ENCODE measurements at regions not wholly inside any gene's neighbourhood (a gene's known extent, or its start where the extent isn't known, plus 50 kb on each side); places are given as distances from the start of the nearest gene placed in this dataset.

DNA sequence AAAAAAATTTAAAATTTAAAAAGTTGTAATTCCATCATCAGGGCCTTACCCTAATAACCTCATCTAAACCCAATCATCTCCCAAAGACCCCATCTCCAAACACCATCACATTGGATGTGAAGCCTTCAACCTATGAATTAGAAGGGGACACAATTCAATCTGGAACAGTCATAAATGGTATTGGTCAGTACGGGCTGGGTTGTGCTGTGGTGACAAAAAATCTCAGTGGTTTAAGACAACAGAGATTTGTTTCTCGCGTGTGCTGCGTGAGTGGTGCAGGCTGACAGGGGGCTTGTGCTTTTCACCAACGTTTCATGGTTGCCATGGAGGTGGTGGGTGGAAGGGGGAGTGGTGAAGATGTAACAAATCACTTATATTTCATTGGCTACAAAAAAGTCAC lies 174.5 kb downstream of the INHBB start:
- no peak overlapping the region for H2AFZ ChIP-seq (ENCODE audit: low read length)
- no peak for DNase-seq (ENCODE audit: low read depth in 1 of 2, low spot score in 2 of 2)

More for the DNA sequence above, 174.5 kb downstream of the INHBB start:
- no peaks in the 10 kb centered on the region for H3K9me3 ChIP-seq (ENCODE audit: insufficient read depth in 2 of 2, low read depth in 1 of 2, low read length in 1 of 2)
- H2BK20ac ChIP-seq (ENCODE audit: low read length): no peak overlapping the region
- H3K18ac ChIP-seq (ENCODE audit: extremely low read depth, low read length): no peak overlapping the region
- no peak overlapping the region for H4K8ac ChIP-seq (ENCODE audit: extremely low read depth, insufficient read depth, low read length)
- H3K4ac ChIP-seq (replicated peaks; ENCODE audit: insufficient read length, low read depth, low read length): no peak overlapping the region
- no peak overlapping the region for H2BK15ac ChIP-seq (ENCODE audit: low read length)
- ChIA-PET CTCF (ENCODE audit: partially characterized antibody) (interaction anchor here (0.7 to 6.5 kb wide), 26 partner anchors 10 to 539 kb away, joined by 3 to 91 read pairs (median 5); no protein-coding TSS in a partner anchor), POLR2A (ENCODE audit: partially characterized antibody) (no interaction called here)
- H4K5ac ChIP-seq (ENCODE audit: insufficient read length, low read depth, low read length): no peak overlapping the region
- H3K4me3 ChIP-seq (ENCODE audit: extremely low read depth in 1 of 4, insufficient read depth in 2 of 4, low read depth in 3 of 4, low read length in 4 of 4): no peak overlapping the region
- H2BK120ac ChIP-seq (replicated peaks; ENCODE audit: low read depth, low read length): no peak overlapping the region
- H2AK5ac ChIP-seq (ENCODE audit: low read depth, low read length): no peak overlapping the region
- TF ChIP-seq ZNF274 (IDR thresholded peaks at IDR 0.05; ENCODE audit: borderline replicate concordance, extremely low read depth, low read length) (no peak), BRCA1 (IDR thresholded peaks at IDR 0.05; ENCODE audit: low read depth, low read length) (no peak), SUZ12 (IDR thresholded peaks at IDR 0.05; ENCODE audit: low read length) (no peak), CBX8 (IDR thresholded peaks at IDR 0.05; ENCODE audit: borderline replicate concordance, low read depth, low read length) (no peak)
- no peaks in the 10 kb centered on the region; the same call in 1 of the 2 replicates for H3K23me2 ChIP-seq (ENCODE audit: low read depth, low read length)
- H3K9ac ChIP-seq (replicated peaks in 1 of 4; ENCODE audit: extremely low read depth in 1 of 4, low read depth in 3 of 4, low read length in 3 of 4): no peak overlapping the region
- no peaks in the 10 kb centered on the region; the same call in 1 of the 2 replicates for H3K79me1 ChIP-seq (ENCODE audit: low read depth, low read length)
- H4K91ac ChIP-seq (replicated peaks; ENCODE audit: insufficient read length, low read length): no peak overlapping the region
- peaks cover 0 to 8% (median 4%) of the 10 kb centered on the region in 4 experiments; a peak in 4 of 7 replicates for H3K27me3 ChIP-seq (replicated peaks in 1 of 4; ENCODE audit: control insufficient read depth in 3 of 4, extremely low read depth in 1 of 4, insufficient read depth in 3 of 4, low read length in 3 of 4)
- no peak for FAIRE-seq
- WGBS, 2 experiments (ENCODE audit: extremely low coverage in 1 of 2, insufficient coverage in 1 of 2, insufficient read length in 1 of 2, insufficient replicate concordance in 2 of 2, low coverage in 1 of 2, low lambda C conversion rate in 2 of 2, missing lambda C conversion rate in 1 of 2): 76% methylated on average over 5 of the region's 5 CpGs; no CpG with 5 or more reads in 1 of the 2 experiments
- H3K14ac ChIP-seq (ENCODE audit: insufficient read length): no peak overlapping the region
- no peaks in the 10 kb centered on the region for H3K79me2 ChIP-seq (ENCODE audit: control insufficient read depth in 1 of 2, insufficient read depth in 2 of 2, low read length in 2 of 2)
- no peak overlapping the region for H3K23ac ChIP-seq (ENCODE audit: insufficient read length)
- H3K4me2 ChIP-seq (ENCODE audit: insufficient read depth in 1 of 2, low read depth in 2 of 2, low read length in 2 of 2): no peak overlapping the region
- no peak overlapping the region for H3K27ac ChIP-seq (ENCODE audit: low read depth, low read length)
- H3K56ac ChIP-seq (replicated peaks; ENCODE audit: insufficient read length, low read depth, low read length): no peak overlapping the region
- H2BK5ac ChIP-seq (ENCODE audit: low read depth, low read length): no peak overlapping the region
- no peaks in the 10 kb centered on the region for H3K36me3 ChIP-seq (ENCODE audit: control insufficient read depth in 2 of 4, insufficient read depth in 4 of 4, low read length in 3 of 4)
- H3K4me1 ChIP-seq (replicated peaks in 1 of 4; ENCODE audit: control insufficient read depth in 3 of 4, insufficient read depth in 4 of 4, low read length in 3 of 4): no peaks in the 10 kb centered on the region
- peaks cover 0 to 1% of the 10 kb centered on the region in 2 experiments for H4K20me1 ChIP-seq (replicated peaks in 1 of 2; ENCODE audit: control insufficient read depth in 1 of 2, insufficient read depth in 2 of 2, low read length in 2 of 2)
- H2BK12ac ChIP-seq (ENCODE audit: low read depth, low read length): no peak overlapping the region
